ENCODE measurements at regions not wholly inside any gene's neighbourhood (a gene's known extent, or its start where the extent isn't known, plus 50 kb on each side); places are given as distances from the start of the nearest gene placed in this dataset.

DNA sequence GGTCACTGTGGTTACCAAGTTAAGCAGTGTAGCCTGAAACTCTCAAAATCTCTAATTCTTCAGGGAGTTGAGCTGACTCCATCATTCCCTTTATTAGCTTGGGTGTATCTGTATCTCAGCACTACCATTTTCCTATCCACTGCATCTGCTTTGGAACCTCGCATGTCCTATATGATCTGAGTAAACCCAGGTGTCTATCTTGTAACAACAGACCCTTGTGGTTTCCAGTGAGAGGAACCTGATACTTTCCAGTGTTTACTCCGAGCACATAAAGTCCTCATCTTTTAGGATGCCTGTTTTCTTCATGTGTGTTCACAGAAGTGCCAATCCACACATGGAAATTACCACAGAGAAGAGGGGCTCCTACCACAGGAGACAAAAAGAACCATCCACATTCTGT, 650.4 kb downstream of the LMO4 start:
- H4K20me1 ChIP-seq (ENCODE audit: insufficient read depth, low read length) = no peaks in the 10 kb centered on the region
- BruUV-seq (replicated peaks) = no TSS peak
- ChIA-PET POLR2A (no interaction called here), CTCF (ENCODE audit: unreplicated experiment) (no interaction called here)
- H3K4me3 ChIP-seq (ENCODE audit: low read depth, low read length, poor library complexity, severe bottlenecking) = no peak overlapping the region
- no peaks in the 10 kb centered on the region for H3K4me1 ChIP-seq (ENCODE audit: insufficient read depth, low read length, poor library complexity, severe bottlenecking)
- TF ChIP-seq EZH2phosphoT487 (IDR thresholded peaks at IDR 0.05; ENCODE audit: borderline replicate concordance, low read depth, low read length) = no peak
- TF ChIP-seq, protein P1, sequence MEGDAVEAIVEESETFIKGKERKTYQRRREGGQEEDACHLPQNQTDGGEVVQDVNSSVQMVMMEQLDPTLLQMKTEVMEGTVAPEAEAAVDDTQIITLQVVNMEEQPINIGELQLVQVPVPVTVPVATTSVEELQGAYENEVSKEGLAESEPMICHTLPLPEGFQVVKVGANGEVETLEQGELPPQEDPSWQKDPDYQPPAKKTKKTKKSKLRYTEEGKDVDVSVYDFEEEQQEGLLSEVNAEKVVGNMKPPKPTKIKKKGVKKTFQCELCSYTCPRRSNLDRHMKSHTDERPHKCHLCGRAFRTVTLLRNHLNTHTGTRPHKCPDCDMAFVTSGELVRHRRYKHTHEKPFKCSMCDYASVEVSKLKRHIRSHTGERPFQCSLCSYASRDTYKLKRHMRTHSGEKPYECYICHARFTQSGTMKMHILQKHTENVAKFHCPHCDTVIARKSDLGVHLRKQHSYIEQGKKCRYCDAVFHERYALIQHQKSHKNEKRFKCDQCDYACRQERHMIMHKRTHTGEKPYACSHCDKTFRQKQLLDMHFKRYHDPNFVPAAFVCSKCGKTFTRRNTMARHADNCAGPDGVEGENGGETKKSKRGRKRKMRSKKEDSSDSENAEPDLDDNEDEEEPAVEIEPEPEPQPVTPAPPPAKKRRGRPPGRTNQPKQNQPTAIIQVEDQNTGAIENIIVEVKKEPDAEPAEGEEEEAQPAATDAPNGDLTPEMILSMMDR (conservative IDR thresholded peaks at IDR 0.05; ENCODE audit: low read length) = no peak
- no peaks in the 10 kb centered on the region for H3K9me3 ChIP-seq (ENCODE audit: low read length)
- intact Hi-C loops (cut with micrococcal nuclease; ENCODE audit: unreplicated experiment) = no loop called here
- no peak overlapping the region for H2AFZ ChIP-seq (ENCODE audit: low read length)
- DNase-seq (ENCODE audit: low spot score) = no peak
- no peaks in the 10 kb centered on the region for H3K79me2 ChIP-seq (ENCODE audit: insufficient read depth, low read depth, low read length)
- no peak overlapping the region for H3K4me2 ChIP-seq (ENCODE audit: low read length)
- no peaks in the 10 kb centered on the region for H3K36me3 ChIP-seq (ENCODE audit: insufficient read depth, low read length)
- no peak overlapping the region for H3K27ac ChIP-seq (ENCODE audit: low read depth, low read length, poor library complexity, severe bottlenecking)
- H3K9me2 ChIP-seq (ENCODE audit: insufficient read depth, low read length) = no peaks in the 10 kb centered on the region

DNA sequence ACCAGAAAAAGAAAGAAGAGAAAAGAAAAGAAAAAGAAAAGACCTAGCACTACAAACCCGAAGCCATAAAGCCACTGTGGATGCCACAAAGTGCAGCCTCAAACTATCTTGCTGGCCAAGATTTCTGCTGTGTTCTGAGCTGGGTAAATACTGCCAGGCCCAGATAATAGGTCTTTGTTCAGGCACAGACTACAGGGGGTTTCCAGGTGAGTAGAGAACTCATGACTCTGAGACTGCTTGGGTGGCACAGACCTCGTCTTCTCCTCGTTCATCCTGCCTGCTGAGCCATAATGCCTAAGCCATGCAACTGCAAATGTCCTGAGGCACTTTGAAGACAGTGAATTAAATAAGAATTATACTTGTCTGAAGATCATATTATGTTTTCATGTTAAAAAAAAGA, 651.8 kb downstream of the LMO4 start:
- Histone ChIP-seq H3K9me3 (ENCODE audit: low read length) (no peaks in the 10 kb centered on the region), H4K20me1 (ENCODE audit: insufficient read depth, low read length) (no peaks in the 10 kb centered on the region), H3K79me2 (ENCODE audit: insufficient read depth, low read depth, low read length) (no peaks in the 10 kb centered on the region), H3K4me2 (ENCODE audit: low read length) (no peak overlapping the region), H2AFZ (ENCODE audit: low read length) (no peak overlapping the region), H3K36me3 (ENCODE audit: insufficient read depth, low read length) (no peaks in the 10 kb centered on the region), H3K4me3 (ENCODE audit: low read depth, low read length, poor library complexity, severe bottlenecking) (no peak overlapping the region), H3K9me2 (ENCODE audit: insufficient read depth, low read length) (no peaks in the 10 kb centered on the region), H3K27ac (ENCODE audit: low read depth, low read length, poor library complexity, severe bottlenecking) (no peak overlapping the region), H3K4me1 (ENCODE audit: insufficient read depth, low read length, poor library complexity, severe bottlenecking) (no peaks in the 10 kb centered on the region)
- TF ChIP-seq, protein P1 (conservative IDR thresholded peaks at IDR 0.05; ENCODE audit: low read length) = no peak
- no peak for TF ChIP-seq EZH2phosphoT487 (IDR thresholded peaks at IDR 0.05; ENCODE audit: borderline replicate concordance, low read depth, low read length)
- POLR2A ChIA-PET = no interaction called here
- CTCF ChIA-PET (ENCODE audit: unreplicated experiment) = no interaction called here
- no peak for DNase-seq (ENCODE audit: low spot score)
- BruUV-seq (replicated peaks) = no TSS peak
- intact Hi-C loops (cut with micrococcal nuclease; ENCODE audit: unreplicated experiment) = no loop called here

DNA sequence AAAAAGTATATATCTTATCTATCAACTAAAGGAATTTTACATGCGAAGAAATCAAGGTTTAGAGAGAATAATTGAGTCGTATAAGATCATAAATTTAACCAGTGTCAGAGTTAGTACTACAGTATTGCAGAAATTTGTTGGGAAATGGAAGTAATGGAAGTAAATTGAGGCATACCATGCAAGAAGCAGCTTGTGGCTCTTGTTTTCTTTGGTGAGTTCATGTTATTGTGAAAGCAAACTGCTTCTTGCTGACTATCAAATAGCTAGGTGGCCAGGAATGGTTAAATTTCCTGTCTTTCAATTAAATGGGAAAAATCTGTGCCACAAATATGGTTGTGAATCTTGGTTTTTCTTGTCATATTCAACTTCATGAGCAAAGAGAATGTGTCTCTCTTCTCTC, 652.7 kb downstream of the LMO4 start:
- Histone ChIP-seq H3K4me2 (ENCODE audit: low read length) (no peak overlapping the region), H3K79me2 (ENCODE audit: insufficient read depth, low read depth, low read length) (no peaks in the 10 kb centered on the region), H3K4me1 (ENCODE audit: insufficient read depth, low read length, poor library complexity, severe bottlenecking) (no peaks in the 10 kb centered on the region), H2AFZ (ENCODE audit: low read length) (no peak overlapping the region), H4K20me1 (ENCODE audit: insufficient read depth, low read length) (no peaks in the 10 kb centered on the region), H3K4me3 (ENCODE audit: low read depth, low read length, poor library complexity, severe bottlenecking) (no peak overlapping the region), H3K36me3 (ENCODE audit: insufficient read depth, low read length) (no peaks in the 10 kb centered on the region), H3K9me2 (ENCODE audit: insufficient read depth, low read length) (no peaks in the 10 kb centered on the region), H3K27ac (ENCODE audit: low read depth, low read length, poor library complexity, severe bottlenecking) (no peak overlapping the region), H3K9me3 (ENCODE audit: low read length) (no peaks in the 10 kb centered on the region)
- BruUV-seq (replicated peaks) = no TSS peak
- DNase-seq (ENCODE audit: low spot score) = no peak
- TF ChIP-seq EZH2phosphoT487 (IDR thresholded peaks at IDR 0.05; ENCODE audit: borderline replicate concordance, low read depth, low read length) = no peak
- TF ChIP-seq, protein P1 (conservative IDR thresholded peaks at IDR 0.05; ENCODE audit: low read length) = no peak
- CTCF ChIA-PET (ENCODE audit: unreplicated experiment) = no interaction called here
- POLR2A ChIA-PET = no interaction called here
- intact Hi-C loops (cut with micrococcal nuclease; ENCODE audit: unreplicated experiment) = no loop called here

All from OCI-LY7 (cell line).